HG02943 (cell line): ENCODE measurements at regions not wholly inside any gene's neighbourhood (a gene's known extent, or its start where the extent isn't known, plus 50 kb on each side); places are given as distances from the start of the nearest gene placed in this dataset.
"Not testable (repeated sequence)": the region's sequence is repeated elsewhere in the genome, so short reads cannot be mapped to it uniquely, and the experiment has no call there.

Source experiments
- ATAC-seq: cut with Tn5 transposase; IDR thresholded peaks from one replicate; pipeline ENCODE4 v1.9.1; 2021; ENCODE audit warnings: mild to moderate bottlenecking, low read depth, moderate library complexity; ENCODE audit not compliant: unreplicated experiment

DNA sequence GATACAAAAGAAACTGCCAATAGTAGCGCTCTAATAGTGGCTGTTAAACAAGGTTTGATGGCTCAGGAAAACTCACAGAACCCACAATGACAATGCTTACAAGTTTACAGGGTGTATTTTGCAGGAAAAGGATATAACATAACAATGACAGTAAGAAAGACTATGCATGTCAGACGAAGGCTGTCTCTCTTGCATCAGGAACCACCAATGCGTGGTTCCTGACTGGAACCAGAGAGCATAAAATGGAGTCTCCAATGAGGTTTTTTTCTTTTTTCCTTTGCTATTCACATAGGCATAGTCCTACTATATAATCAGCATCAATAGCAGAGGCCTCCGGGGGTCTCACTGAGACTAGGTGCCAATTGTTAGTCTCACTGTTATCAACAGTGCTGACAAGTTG lies 120.4 kb upstream of the STEAP1 start:
- ATAC-seq = no peak

GRCh38 chr7:90053094-90053493 lies 101.2 kb upstream of the STEAP1 start:
- ATAC-seq = no peak

GRCh38 chr7:90061077-90061476 lies 93.2 kb upstream of the STEAP1 start:
- ATAC-seq = no peak

- no peak for ATAC-seq
Observed at GRCh38 chr7:90064370-90064769, 89.9 kb upstream of the STEAP1 start.

- ATAC-seq = no peak
Observed at GRCh38 chr7:90067171-90067570, 87.1 kb upstream of the STEAP1 start.

GRCh38 chr7:90070238-90070637 lies 84.0 kb upstream of the STEAP1 start:
- not testable (repeated sequence) for ATAC-seq

DNA sequence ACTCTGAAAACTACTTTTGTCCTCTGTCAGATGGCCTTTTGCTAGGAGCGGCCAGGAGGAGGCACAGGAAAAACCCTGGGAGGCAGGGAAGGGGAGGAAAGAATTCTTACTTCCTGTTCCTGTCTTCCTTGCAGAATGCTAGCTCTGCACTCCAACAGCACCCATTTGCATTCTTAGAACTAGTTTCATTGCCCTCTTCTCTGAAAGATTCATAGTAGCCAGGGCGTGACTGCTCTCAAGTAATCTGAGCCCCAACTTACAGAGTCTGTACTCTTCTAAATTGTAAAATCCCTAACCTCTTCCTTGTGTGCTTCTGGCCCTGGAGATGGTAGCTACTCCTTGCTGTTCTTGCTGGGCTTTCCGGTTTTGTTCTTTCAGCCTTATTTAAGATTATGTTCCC lies 75.3 kb upstream of the STEAP1 start:
- ATAC-seq = no peak

- no peak for ATAC-seq
Observed at GRCh38 chr7:90081621-90082020, 72.6 kb upstream of the STEAP1 start.

DNA sequence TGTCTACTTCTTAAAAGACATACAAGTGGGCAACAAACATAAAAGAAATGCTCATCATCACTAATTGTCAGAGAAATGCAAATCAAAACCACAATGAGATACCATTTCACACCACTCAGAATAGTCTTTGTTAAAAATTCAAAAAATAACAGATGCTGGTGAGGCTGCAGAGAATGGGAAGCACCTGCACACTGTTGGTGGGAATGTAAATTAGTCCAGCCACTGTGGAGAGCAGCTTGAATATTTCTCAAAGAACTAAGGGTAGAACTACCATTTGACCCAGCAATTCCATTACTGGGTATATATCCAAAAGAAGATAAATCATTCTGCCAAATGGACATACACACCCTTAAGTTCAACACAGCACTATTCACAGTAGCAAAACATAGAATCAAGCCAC lies 61.8 kb upstream of the STEAP1 start:
- no peak for ATAC-seq

- no peak for ATAC-seq
Observed at GRCh38 chr7:90094030-90094429, 60.2 kb upstream of the STEAP1 start.
